ENCODE measurements at regions not wholly inside any gene's neighbourhood (a gene's known extent, or its start where the extent isn't known, plus 50 kb on each side); places are given as distances from the start of the nearest gene placed in this dataset.

DNA sequence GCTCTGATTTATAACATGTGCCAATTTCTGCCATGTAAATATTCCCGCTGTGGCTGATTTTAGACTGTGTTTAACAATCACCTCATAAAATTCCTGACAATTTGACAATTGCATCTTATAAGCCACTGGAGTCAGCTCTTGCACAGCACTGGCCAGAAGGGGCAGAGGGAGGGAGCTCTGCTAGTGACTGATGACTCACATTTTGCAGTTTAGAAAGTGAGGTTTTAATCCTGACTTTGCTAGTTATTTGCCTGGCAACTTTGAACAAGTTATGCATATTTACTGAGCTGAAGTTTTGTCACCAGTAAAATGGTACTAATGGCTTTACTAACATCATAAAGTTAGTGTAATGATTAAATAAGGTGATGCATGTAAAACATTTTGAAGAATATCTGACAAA lies 452.3 kb downstream of the CNTNAP4 start:
- FAIRE-seq, result no peak

DNA sequence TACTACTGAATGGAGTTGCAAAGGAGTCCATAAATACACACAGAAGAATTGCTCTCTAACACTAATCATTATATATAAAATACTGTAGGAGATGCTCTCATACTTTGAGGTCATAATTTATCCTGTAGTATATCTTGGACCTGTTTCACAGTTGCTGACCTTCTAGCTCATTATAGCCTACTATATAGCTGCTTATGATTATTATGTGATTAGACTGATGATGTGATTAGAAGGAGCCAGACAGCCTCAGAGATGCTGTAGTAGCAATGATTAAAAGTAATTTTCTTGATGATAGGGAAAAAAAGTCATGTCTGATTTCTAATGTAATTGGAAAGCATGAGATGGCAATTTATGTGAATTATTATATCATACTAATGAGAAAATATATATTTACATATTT lies 455.7 kb downstream of the CNTNAP4 start:
- FAIRE-seq, result no peak

DNA sequence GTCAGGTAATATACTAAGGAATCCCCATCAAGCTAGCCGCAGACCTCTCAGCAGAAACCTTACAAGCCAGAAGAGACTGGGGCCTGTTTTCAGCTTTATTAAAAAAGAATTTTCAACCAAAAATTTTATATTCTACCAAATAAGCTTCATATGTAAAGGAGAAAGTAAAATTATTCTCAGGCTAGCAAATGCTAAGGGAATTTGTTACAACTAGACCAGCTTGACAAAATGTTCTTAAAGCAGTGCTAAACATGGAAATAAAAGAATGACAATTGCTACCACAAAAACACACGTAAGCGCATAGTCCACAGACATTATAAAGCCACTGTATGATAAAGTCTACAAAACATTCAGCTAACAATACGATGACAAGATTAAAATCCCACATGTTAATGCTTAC lies 449.4 kb upstream of the MON1B start:
- no peak for FAIRE-seq

DNA sequence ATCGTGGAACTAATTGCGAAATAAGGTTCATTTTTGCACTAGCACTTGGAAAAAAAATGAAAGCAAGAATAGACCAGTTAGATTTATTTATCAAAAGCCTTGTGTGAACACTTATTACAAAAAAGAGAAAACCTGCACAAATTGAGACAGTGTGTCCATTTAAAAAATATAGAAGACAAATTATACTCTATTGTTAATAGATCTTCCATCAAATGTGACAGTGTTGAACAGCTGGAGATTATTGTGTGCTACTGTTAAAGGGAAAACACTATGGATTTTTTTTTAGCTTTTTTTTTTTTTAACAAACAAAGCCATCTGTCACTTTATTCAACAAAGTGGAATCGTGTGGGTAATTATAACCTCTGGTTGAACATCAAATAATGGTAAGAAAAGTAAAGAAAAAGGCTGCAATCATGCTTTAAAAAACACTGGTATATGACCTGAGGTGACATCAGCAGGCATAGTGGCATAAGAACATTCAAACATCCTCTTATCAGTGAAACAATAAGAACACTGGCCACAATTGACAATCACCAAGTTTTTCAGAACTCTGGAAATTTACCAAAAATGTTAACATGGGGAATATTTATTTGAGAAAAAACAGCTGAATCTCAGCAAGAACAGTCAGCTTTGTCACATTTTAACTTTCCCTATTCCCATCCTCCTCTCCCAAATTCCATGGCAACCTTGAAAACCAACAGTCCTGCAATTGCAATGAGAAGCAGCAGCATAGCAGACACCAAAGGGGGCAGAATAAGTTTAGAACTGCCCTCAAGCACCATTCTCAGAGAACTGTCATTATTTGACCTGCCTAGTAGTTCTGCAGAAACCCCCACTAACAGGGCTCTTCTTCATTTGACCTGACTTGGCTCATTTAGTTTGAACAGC lies 442.3 kb upstream of the MON1B start:
- peak; percentile 97 for FAIRE-seq

DNA sequence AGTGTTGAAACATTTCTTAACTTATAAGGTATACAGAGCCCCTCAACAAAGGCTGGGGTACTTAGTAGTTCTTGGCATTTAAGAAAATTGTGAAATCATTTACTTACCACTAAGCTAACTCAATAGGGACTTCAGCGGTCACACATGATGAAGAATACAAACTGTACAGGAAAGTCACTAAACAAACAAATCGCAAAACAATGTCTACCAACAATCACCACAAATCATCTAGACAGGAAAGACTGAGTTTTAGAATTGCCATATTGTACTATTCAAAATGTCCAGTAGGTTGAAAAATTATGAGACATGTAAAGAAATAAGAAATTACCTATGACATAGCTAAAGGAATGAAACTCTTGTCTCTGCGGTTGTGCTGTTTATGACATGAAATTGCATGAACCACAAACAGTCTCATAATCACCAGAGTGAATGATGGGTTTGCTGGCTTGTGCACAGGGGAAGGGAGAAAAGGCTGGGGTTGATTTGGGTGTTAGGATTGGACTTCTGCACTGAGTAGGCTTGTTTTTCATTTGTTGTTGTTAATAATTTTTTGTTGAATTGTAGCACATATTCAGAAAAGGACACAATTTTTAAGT lies 441.1 kb upstream of the MON1B start:
- peak; percentile 75 for FAIRE-seq

DNA sequence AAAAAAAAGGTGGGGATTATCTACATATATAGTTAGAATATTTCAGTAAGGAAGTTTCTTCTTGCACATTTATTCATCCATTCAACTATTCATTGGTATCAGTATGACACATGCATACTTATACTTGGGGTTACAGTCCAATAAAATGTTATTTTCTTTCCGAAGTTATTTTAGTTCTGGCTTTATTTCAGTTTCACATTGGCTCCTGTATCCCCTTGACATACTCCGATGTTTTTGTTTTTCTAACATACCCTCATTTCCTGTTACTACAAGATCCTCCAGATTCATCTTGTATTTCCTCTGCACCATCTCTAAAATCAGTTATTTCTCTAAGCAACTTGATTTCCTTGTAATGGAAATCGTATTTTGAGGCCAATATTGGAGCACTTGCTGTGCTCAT lies 435.5 kb upstream of the MON1B start:
- FAIRE-seq, result no peak

DNA sequence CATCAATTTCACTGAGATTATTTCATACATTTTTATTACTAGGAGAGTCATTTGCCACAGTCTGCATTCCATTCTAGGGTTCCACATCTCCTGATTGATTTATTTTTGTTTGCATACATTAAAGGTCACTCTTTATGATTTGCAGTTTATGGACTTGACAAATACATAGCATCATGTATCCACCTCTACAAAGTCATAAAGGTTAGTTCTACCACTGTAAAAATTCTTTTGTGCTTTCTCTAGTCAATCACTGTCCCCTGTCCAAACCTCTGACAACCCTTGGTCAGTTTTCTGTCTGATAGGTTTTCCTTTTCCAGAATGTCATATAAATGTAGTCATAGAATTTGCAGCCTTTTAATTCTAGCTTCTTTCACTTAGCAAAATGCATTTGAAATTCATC lies 434.6 kb upstream of the MON1B start:
- FAIRE-seq, result no peak

DNA sequence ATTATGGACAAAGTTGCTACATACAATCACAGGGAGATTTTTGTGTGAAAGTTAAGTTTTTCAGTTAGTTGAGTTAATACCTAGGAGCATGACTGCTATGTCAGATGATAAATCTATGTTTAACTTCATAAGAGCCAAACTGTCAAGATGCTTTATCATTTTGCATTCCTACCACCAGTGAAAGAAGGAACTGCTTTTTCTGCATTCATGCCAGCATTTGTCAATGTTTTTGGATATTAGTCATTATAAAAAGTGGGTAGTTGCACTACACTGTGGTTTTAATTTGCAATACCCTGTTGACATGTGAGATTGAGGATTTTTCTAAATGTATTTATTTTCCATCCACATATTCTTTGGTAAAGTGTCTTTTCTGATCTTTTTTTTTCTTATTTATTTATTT lies 434.0 kb upstream of the MON1B start:
- FAIRE-seq, result no peak

DNA sequence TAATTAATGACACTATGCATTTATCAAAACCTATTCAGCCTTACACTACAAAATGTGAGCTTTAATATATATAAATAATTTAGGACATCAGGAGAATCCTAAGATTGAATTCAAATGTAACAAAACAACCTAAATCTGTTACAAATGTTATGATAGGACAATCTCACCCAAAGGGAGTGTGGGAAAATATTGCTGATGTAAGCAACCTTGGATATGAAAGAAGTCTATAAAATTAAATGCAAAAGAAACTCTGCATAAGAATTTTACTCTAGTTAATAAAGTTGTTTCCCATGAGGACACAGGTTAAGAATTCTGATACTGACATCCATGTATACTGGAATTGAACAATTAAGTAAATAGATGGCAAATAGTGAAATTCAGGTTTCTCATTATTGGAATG lies 424.5 kb upstream of the MON1B start:
- no peak for FAIRE-seq

DNA sequence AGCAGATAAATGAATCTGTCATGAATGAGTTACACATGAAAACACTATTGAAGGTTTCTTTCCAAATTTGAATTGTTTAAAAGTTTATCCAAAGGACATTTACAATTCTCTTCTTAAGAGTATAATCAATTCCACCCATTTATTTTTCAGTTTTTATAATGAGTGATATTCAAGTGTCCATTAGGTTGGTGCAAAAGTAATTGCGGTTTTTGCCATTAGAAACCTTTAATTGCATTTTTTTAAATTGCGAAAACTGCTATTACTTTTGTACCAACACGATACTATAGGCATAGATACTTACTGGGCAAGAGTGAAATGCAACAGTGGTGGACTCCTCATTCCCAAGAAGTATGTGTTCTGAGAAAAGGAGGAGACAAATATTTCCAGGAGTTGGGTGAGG lies 422.7 kb upstream of the MON1B start:
- FAIRE-seq, result no peak

DNA sequence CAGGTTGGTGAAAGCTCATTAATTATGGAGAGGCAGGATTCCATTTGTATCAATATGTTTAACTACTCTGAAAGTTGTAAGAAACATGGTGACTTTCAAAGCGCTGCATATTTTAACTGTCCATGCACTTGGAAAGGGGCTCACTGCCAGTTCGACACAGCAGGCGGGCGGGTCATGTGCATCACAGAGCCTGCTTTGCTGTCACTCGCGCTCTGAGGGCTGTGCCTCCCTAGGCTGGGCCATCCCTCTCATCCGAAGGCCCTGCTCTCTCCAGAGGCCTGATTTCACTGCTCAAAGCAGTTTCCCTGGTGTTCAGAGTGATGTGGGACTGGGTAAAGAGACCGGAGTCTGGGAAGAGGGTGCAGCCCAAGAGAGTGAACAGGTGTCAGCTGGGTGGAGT lies 422.0 kb upstream of the MON1B start:
- FAIRE-seq, result no peak

DNA sequence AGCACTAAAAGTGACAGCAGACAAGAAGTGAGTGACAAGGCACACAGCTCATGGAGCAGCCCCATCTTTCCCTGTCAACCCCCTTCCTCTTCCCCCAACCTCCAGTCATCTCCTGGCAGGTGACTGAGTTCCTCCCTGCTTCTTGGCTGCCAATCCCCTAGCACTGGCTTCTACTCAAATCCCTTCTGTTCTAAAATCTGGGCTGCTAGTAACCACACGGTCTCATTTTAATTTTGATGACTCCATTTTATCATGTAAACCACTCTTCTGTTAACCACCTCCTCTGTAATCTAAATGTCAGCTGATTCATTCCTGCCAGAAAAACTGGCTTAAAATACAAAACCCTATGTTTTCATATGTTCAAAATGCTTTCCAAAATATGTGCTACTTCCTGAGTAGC lies 419.8 kb upstream of the MON1B start:
- FAIRE-seq, result no peak

DNA sequence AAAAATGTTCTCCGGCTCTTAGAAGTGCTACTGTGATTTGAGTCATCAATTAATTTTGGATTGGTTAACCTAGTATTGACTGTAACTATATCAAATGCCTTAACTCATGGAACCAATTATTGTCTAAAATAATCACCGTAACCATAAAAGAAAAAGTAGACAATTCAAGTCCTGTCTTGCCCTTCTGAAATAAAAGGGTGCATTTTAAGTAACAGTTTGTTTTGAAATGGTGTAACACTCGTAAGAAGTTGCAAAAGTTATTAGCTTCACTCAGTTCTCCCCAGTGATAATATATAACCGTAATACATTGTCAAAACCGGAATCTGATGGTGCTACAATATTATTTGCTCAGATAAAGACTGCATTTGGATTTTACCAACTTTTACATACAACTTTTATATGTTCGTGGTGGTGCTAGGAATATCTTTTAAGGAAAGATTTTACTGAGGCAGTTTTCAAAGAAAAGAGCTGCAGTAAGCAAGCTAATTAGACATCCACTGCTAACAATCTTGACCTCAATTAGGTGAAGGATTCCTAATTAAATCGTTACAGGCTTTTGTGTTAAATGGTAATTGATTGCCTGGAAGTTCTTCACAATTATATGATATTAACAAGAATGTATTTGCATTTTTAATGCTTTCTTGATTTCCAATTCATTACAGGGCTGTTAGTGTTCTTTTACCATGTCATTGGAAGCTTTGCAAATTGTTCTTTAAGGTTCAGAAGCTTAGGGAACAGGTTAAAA lies 413.1 kb upstream of the MON1B start:
- peak; percentile 30 for FAIRE-seq

DNA sequence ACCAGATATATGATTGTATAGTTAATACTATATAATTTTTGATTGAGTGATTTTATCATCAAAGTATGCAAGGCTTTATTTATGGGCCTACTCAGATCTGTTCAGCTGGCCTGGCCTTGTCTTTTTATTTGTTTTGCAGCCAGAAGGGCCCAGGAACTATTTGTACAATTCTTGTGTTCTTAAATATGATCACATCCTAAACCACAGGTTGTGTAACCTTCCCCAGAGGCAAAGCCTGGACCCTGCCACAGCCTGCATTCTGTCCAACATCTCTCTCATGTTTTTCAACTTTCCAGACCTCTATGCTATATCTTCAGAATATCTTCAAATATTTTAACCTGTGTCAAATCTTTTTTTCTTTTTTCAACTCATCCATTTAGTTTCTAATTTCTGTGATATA lies 410.4 kb upstream of the MON1B start:
- FAIRE-seq, result no peak

DNA sequence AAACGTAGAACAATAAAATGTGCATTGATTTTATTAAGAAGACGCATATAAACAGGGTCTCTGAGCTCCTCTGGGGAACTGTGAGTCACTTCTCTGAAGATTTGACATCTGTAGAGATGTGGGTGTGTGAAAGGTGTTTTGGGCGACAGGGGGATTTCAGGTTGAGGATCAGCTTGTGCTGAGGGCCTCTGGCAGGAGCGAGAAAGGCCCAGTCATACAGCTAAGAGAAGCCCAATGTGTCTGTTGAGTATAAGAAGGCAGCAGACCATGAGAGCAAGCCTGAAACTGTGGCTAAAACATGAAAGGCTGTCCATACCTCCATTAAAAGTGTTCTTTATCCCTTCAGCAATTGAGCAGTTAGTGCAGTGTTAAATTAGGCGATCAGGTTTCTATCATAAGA lies 406.5 kb upstream of the MON1B start:
- no peak for FAIRE-seq

DNA sequence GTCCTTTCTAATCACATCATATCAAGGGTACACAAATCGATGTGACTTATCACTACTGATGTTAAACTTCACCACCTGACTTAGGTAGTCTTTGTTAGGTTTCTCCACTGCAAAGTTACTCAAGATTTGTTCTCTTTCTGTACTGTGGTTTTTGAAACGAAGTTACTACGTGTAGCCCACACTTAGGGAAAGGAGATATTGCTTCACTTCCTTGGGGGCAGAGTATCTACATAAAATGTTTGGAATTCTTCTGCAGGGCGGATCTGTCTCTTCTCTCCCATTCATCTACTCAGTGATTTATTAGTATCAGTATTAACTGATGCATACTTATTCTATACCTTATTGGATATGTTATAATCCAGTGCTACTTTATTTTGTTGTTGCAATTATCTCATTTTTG lies 403.6 kb upstream of the MON1B start:
- no peak for FAIRE-seq

DNA sequence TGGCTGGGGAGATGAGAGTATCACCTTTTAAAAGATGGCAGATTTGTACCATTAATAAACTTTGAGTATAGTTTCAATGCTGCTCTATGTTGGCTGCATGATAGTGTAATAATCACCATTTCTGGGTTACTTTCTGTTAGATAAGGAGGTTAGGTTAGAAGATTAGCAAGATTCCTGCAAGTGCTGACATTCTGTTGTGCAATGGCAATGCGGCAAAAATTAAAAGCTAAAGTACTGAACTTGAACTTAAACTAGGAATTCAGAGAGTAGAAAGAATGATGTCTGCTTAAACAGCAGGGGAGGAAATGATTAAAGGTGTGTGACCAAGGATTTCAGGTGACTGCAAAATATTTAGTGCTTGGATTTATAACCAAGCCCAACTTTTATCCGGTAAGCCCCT lies 399.8 kb upstream of the MON1B start:
- FAIRE-seq, result no peak

DNA sequence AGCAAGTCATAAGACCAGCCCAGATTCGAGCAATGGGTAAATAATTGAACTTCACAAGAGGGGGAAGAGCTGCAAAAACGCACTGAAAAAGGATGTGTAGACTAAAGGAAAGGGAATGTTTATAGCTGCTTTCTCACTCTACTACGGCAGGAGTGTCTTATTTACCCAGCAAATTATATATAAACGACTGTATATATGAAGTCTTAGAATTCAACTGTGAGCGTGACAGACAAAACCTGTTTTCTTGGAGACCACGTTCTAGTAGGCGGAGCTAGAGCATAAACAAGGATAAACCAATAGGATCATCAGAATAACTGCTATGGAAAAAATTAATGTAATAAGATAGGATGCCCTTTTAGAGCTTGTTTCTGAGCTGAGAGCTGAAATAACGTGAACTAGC lies 394.6 kb upstream of the MON1B start:
- FAIRE-seq, result no peak

DNA sequence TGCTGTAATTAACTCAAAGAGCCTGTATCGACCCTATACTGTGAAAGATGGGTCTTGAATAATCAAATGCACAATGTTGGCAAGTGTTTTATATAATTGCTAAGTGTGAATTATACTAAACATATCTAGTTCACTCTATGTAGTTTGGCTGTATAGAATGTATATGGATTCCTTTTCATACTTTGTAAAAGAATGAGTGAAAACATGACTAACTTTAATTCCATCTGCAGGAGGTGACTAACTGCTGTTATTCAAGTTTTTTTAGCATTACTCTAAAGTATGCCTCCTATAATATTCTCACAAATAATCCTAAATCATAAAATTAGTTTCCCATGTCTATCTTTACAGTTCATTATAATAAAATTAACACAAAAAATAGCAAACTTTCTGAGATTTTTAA lies 394.0 kb upstream of the MON1B start:
- no peak for FAIRE-seq

DNA sequence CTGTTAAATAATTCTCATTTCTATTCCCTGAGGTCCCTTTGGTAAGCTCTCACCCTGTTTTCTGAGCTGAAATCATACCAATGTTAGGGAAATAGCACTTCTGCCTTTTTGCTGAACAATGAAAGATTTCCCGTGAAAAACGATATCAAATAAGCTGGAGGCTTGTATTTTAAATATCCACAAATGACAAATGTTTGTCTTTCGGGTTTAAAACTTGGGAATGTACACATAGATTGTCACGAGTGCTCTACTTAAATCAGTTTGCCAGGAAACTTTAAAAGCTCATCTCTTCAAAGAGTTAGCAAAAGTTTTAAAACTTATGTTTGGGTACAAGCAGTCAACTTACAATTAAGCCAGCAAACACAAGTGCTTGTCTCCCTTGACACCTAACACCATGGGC lies 393.5 kb upstream of the MON1B start:
- no peak for FAIRE-seq

DNA sequence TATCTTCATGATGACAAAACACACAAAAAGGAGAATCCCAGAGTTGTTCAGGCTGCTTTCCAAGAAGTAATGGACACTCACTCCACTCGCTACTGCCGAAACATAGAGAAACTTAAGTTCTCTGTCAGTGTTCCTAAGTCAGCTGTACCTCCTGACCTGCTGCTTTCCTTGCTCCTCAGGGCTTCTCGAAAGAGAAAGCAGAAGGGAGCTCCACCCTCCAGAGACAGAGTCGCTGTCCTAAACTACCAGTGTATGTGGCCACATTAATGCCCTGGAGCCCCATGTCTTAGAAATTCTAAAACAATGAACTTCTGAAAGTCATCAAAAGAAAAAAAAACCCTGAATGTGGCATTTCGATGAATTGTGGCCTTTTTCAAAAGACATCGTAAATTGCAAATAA lies 390.8 kb upstream of the MON1B start:
- FAIRE-seq, result no peak

DNA sequence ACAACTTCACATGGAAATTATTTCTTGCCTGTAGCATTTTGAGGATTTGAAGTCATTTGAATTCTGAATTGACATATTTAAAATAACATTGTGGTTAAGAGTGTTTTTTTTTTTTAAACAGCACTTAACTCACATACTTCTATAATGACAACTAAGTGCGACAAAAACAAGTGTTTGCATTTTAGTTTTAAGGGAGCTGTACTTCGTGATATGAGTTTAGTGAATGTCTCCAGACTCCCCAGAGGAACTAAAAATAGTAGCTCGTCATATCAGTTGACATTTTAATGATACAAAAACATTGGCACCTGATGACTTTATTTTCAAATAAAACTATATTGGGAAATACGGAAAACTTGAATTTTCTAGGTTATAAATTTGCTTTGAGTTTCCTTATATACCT lies 389.6 kb upstream of the MON1B start:
- no peak for FAIRE-seq

DNA sequence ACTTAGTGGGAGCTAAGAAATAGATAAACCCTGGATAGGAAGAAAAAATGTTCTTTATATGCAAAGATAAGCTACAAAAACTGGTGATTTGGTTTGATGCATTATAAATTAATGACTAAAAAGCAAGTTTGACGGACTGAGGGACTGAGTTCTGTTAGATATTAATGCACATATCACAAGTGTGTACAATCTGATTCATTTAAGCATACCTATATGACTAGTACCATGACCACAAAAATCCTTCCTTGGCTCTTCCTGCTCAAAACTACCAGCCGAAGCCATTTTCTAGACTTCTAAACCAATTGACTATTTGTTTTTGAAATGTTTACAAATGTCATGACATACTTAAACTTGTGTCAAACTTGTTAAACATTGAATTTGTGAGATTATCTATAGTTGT lies 374.5 kb upstream of the MON1B start:
- no peak for FAIRE-seq

DNA sequence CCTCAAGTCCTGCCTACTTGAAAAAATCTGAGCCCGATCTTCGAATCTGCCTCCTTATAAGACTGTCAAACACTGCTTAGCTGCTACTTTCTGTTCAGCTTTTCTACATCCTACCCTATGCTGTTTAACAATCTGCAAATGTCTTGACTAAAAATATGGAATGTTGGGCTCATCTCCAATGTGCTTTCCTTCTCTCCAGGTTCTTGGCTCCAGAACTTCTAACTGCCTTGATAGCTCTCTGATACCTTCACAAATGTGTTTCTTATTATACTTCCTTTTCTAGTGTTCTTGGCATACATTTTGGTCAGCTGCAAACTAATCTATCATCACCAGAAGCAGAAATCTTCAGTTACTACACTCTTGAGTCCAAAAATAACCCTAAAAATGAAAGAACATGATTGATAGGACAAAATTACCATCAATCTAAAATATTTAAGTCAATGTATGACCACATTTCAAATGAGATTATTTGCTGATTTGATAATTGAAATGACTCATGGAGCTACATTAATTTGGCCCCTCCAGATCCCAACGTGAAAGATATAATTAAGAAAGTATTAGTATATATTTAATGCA lies 372.3 kb upstream of the MON1B start:
- no peak for FAIRE-seq
